HG03342 (cell line): ENCODE measurements at regions not wholly inside any gene's neighbourhood (a gene's known extent, or its start where the extent isn't known, plus 50 kb on each side); places are given as distances from the start of the nearest gene placed in this dataset.
"Not testable (repeated sequence)": the region's sequence is repeated elsewhere in the genome, so short reads cannot be mapped to it uniquely, and the experiment has no call there.

Experiments used
- ATAC-seq: cut with Tn5 transposase; IDR thresholded peaks from one replicate; pipeline ENCODE4 v1.9.1; 2021; ENCODE audit warnings: mild to moderate bottlenecking, moderate library complexity; ENCODE audit not compliant: unreplicated experiment

GRCh38 chr4:141290771-141291170, 70.1 kb downstream of the ZNF330 start:
- no peak for ATAC-seq

GRCh38 chr4:141294306-141294705, 73.6 kb downstream of the ZNF330 start:
- no peak for ATAC-seq

GRCh38 chr4:141301216-141301615, 80.5 kb downstream of the ZNF330 start:
- ATAC-seq = no peak

- ATAC-seq = no peak
Measured at GRCh38 chr4:141302924-141303323, 82.2 kb downstream of the ZNF330 start.

- ATAC-seq = no peak
Measured at GRCh38 chr4:141304346-141304745, 83.7 kb downstream of the ZNF330 start.

- ATAC-seq = no peak
Measured at GRCh38 chr4:141306331-141306730, 85.6 kb downstream of the ZNF330 start.

GRCh38 chr4:141307241-141307689, 86.6 kb downstream of the ZNF330 start:
- ATAC-seq = peak; percentile 100

- no peak for ATAC-seq
Measured at GRCh38 chr4:141309874-141310273, 89.2 kb downstream of the ZNF330 start.

GRCh38 chr4:141311246-141312204, 90.8 kb downstream of the ZNF330 start:
- ATAC-seq = no peak

GRCh38 chr4:141314627-141315026, 93.9 kb downstream of the ZNF330 start:
- ATAC-seq = no peak

GRCh38 chr4:141328560-141329173, 108.0 kb downstream of the ZNF330 start:
- ATAC-seq = no peak

- ATAC-seq = no peak
Measured at GRCh38 chr4:141329174-141329569, 108.5 kb downstream of the ZNF330 start.

GRCh38 chr4:141330616-141331015, 109.9 kb downstream of the ZNF330 start:
- ATAC-seq = no peak

GRCh38 chr4:141331534-141332358, 111.1 kb downstream of the ZNF330 start:
- no peak for ATAC-seq

- ATAC-seq = not testable (repeated sequence)
Measured at GRCh38 chr4:141332359-141333181, 111.9 kb downstream of the ZNF330 start.

GRCh38 chr4:141333456-141334230, 112.9 kb downstream of the ZNF330 start:
- not testable (repeated sequence) for ATAC-seq

- ATAC-seq = no peak
Measured at GRCh38 chr4:141335166-141335565, 114.5 kb downstream of the ZNF330 start.

- ATAC-seq = no peak
Measured at GRCh38 chr4:141338238-141338637, 117.5 kb downstream of the ZNF330 start.

GRCh38 chr4:141339391-141339790, 118.7 kb downstream of the ZNF330 start:
- no peak for ATAC-seq

GRCh38 chr4:141339966-141340365, 119.3 kb downstream of the ZNF330 start:
- no peak for ATAC-seq
